ENCODE measurements at regions not wholly inside any gene's neighbourhood (a gene's known extent, or its start where the extent isn't known, plus 50 kb on each side); places are given as distances from the start of the nearest gene placed in this dataset.

DNA sequence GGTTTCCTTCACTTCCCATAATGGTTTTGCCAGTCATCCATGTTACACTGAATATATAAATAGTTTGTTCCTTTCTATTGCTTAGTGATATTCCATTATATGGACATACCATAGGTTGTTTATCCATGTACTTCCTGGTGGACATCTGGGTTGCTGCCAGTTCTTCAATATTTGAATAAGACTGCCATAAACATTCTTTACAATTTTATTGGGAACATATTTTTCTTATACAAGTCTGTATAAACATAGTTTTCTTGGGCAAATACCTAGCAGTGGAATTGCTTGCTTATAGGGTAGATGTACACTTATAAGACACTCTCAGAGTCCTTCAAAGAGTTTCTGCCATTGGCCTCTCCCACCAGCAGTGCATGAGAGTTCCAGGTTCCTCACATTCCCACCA lies 231.4 kb downstream of the OPA1 start:
- no peak overlapping the region for H2BK12ac ChIP-seq (ENCODE audit: insufficient read length, low read depth, low read length)
- H3K18ac ChIP-seq (ENCODE audit: insufficient read length, low read depth, low read length): no peak overlapping the region
- H3K27ac Mint-ChIP-seq: no peak overlapping the region
- no peak overlapping the region for H3K4ac ChIP-seq (ENCODE audit: low read depth, low read length)
- H4K8ac ChIP-seq (replicated peaks; ENCODE audit: insufficient read length, low read depth, low read length): no peak overlapping the region
- peaks cover 37 to 42% of the 10 kb centered on the region in 2 experiments for H3K4me1 Mint-ChIP-seq
- H3K23ac ChIP-seq (ENCODE audit: insufficient read length, low read depth, low read length): no peak overlapping the region
- H2BK20ac ChIP-seq (ENCODE audit: low read depth, low read length, poor library complexity, severe bottlenecking): no peak overlapping the region
- H4K5ac ChIP-seq (ENCODE audit: insufficient read length, low read depth, low read length): no peak overlapping the region
- no peaks in the 10 kb centered on the region for H3K9me3 ChIP-seq (ENCODE audit: control insufficient read depth, low read depth, low read length)
- no peak overlapping the region for H2BK120ac ChIP-seq (ENCODE audit: low read depth, low read length, poor library complexity, severe bottlenecking)
- no peaks in the 10 kb centered on the region for H4K20me1 ChIP-seq (ENCODE audit: control insufficient read depth, insufficient read depth, insufficient read length)
- no peaks in the 10 kb centered on the region; a peak in 1 of 5 replicates for H3K9me3 Mint-ChIP-seq
- no peak for DNase-seq
- no peak overlapping the region for H2BK5ac ChIP-seq (ENCODE audit: insufficient read length, low read length)
- H3T11ph ChIP-seq (ENCODE audit: low read length): no peak overlapping the region
- TF ChIP-seq CTCF (conservative IDR thresholded peaks at IDR 0.05): no peak
- no peak overlapping the region for H2BK15ac ChIP-seq (ENCODE audit: low read depth, low read length)
- peaks cover 15% of the 10 kb centered on the region for H3K27me3 Mint-ChIP-seq (ENCODE audit: low read depth)
- H2AFZ ChIP-seq (ENCODE audit: low read length): no peak overlapping the region
- no peaks in the 10 kb centered on the region for H3K27me3 ChIP-seq (ENCODE audit: insufficient read depth, low read length)
- no peaks in the 10 kb centered on the region for H3K79me1 ChIP-seq (ENCODE audit: insufficient read depth, low read depth, low read length, poor library complexity, severe bottlenecking)
- H3K9ac ChIP-seq (ENCODE audit: extremely low read depth, insufficient read length, low read length): no peak overlapping the region
- no peak overlapping the region for H4K91ac ChIP-seq (ENCODE audit: insufficient read length, low read depth, low read length)
- H3K14ac ChIP-seq (ENCODE audit: insufficient read depth, low read length): no peak overlapping the region
- H3K79me2 ChIP-seq (ENCODE audit: insufficient read depth, low read length): no peaks in the 10 kb centered on the region
- H3K4me3 Mint-ChIP-seq: no peak overlapping the region
- H3K4me2 ChIP-seq (ENCODE audit: insufficient read depth, insufficient read length, low read length): no peak overlapping the region
- H3K23me2 ChIP-seq (ENCODE audit: insufficient read length, low read depth, low read length, poor library complexity, severe bottlenecking): peaks cover 3% of the 10 kb centered on the region
- peaks cover 0 to 5% (median 0%) of the 10 kb centered on the region in 3 experiments; a peak in 1 of 7 replicates for H3K36me3 Mint-ChIP-seq (ENCODE audit: insufficient read depth in 1 of 3, low read depth in 3 of 3)
- no peak overlapping the region for H3K27ac ChIP-seq (ENCODE audit: insufficient read length, low read depth, low read length)
- no peak overlapping the region for H2AK5ac ChIP-seq (ENCODE audit: insufficient read length, low read length)
- peaks cover 9% of the 10 kb centered on the region; the same call in 1 of the 2 replicates for H3K4me1 ChIP-seq (ENCODE audit: insufficient read depth, low read length)
- no peak overlapping the region for H3K56ac ChIP-seq (ENCODE audit: insufficient read length, low read depth, low read length)

Measured in H9 (cell line).